ENCODE measurements at regions not wholly inside any gene's neighbourhood (a gene's known extent, or its start where the extent isn't known, plus 50 kb on each side); places are given as distances from the start of the nearest gene placed in this dataset.

DNA sequence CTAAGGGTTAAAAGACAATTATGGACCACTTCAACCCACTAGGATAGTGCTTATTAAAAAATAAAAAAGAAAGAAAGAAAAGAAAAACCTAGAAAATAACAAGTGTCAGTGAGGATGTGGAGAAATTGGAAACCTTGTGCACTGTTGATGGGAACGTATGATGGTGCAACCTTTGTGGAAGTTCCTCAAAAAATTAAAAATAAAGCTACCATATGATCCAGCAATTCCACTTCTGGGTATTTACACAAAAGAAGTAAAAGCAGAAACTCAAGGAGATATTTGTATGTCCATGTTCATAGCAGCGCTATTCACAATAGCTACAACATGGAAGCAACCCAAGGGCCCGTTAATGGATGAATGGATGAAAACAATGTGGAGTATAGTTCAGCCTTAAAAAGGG, 115.2 kb upstream of the ATP1A1 start:
- TF ChIP-seq, protein P1, sequence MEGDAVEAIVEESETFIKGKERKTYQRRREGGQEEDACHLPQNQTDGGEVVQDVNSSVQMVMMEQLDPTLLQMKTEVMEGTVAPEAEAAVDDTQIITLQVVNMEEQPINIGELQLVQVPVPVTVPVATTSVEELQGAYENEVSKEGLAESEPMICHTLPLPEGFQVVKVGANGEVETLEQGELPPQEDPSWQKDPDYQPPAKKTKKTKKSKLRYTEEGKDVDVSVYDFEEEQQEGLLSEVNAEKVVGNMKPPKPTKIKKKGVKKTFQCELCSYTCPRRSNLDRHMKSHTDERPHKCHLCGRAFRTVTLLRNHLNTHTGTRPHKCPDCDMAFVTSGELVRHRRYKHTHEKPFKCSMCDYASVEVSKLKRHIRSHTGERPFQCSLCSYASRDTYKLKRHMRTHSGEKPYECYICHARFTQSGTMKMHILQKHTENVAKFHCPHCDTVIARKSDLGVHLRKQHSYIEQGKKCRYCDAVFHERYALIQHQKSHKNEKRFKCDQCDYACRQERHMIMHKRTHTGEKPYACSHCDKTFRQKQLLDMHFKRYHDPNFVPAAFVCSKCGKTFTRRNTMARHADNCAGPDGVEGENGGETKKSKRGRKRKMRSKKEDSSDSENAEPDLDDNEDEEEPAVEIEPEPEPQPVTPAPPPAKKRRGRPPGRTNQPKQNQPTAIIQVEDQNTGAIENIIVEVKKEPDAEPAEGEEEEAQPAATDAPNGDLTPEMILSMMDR (IDR thresholded peaks at IDR 0.05): no peak
- TF ChIP-seq POLR2A (IDR thresholded peaks at IDR 0.05): no peak
- TF ChIP-seq POLR2AphosphoS5 (IDR thresholded peaks at IDR 0.05): no peak
